IMR-90 (cell line): ENCODE measurements at regions not wholly inside any gene's neighbourhood (a gene's known extent, or its start where the extent isn't known, plus 50 kb on each side); places are given as distances from the start of the nearest gene placed in this dataset.

Experiments used
- ATAC-seq: fragments of 200-7000 bp; cut with Tn5 transposase; 2 replicates; pipeline ENCODE4 v1.9.1; 2020; ENCODE audit warnings: low read depth, mild to moderate bottlenecking, moderate library complexity
- BruUV-seq: library from RNA; stranded (reverse); fragments of 400-500 nt; replicated peaks from 2 replicates; lab custom pipeline; 2021; lab: Mats Ljungman, UMichigan
- CTCF ChIA-PET: fragments of 300-600 bp; formaldehyde crosslinking; extraction: SDS; loops from one replicate; lab custom pipeline; 2021; ENCODE audit warnings: antibody characterized with exemption; lab: Yijun Ruan, JAX
- POLR2A ChIA-PET: fragments of 300-600 bp; sonication (Branson Sonifier 250); formaldehyde crosslinking; loops from one replicate; lab custom pipeline; 2022; ENCODE audit warnings: antibody characterized with exemption; ENCODE audit not compliant: unreplicated experiment; lab: Charles Lee
- DNase-seq: peaks from one replicate; pipeline ENCODE4 v3.0.0; 2013
- H2AFZ ChIP-seq: replicated peaks from 2 replicates; pipeline ENCODE3; 2013; ENCODE audit warnings: low read length, mild to moderate bottlenecking; ENCODE audit not compliant: poor library complexity
- H2AK5ac ChIP-seq: 2 replicates; pipeline ENCODE4 v1.6.1; 2013; ENCODE audit warnings: low read depth, low read length, inconsistent platforms
- H2AK9ac ChIP-seq: replicated peaks from 2 replicates; pipeline ENCODE3; 2013; ENCODE audit warnings: mild to moderate bottlenecking, low read depth, low read length, moderate library complexity; ENCODE audit not compliant: poor library complexity
- H2BK120ac ChIP-seq: 2 replicates; pipeline ENCODE4 v1.6.1; 2013; ENCODE audit warnings: low read depth, low read length, inconsistent platforms
- H2BK15ac ChIP-seq: 3 replicates; pipeline ENCODE4 v1.6.1; 2013; ENCODE audit warnings: low read depth, low read length, inconsistent platforms
- H2BK20ac ChIP-seq: 2 replicates; pipeline ENCODE4 v1.6.1; 2013; ENCODE audit warnings: low read depth, mild to moderate bottlenecking, inconsistent platforms, low read length, moderate library complexity
- H2BK5ac ChIP-seq: 2 replicates; pipeline ENCODE4 v1.6.1; 2013; ENCODE audit warnings: mild to moderate bottlenecking, low read depth, low read length, inconsistent platforms; ENCODE audit not compliant: poor library complexity, severe bottlenecking
- H3K14ac ChIP-seq: replicated peaks from 2 replicates; pipeline ENCODE4 v1.6.1; 2013; ENCODE audit warnings: low read depth, low read length, inconsistent platforms
- H3K18ac ChIP-seq: 2 replicates; pipeline ENCODE4 v1.6.1; 2013; ENCODE audit warnings: low read depth, low read length, control low read depth
- H3K23ac ChIP-seq: 2 replicates; pipeline ENCODE4 v1.6.1; 2013; ENCODE audit warnings: low read depth, low read length, inconsistent platforms
- H3K27ac ChIP-seq: 2 replicates; pipeline ENCODE4 v1.5.1; 2013; ENCODE audit warnings: mild to moderate bottlenecking, control low read depth, low read length; ENCODE audit not compliant: insufficient read depth
- H3K27me3 ChIP-seq: 2 replicates; pipeline ENCODE4 v1.6.1; 2013; ENCODE audit warnings: low read length; ENCODE audit not compliant: control insufficient read depth, insufficient read depth
- H3K36me3 ChIP-seq: 2 replicates; pipeline ENCODE4 v1.6.1; 2013; ENCODE audit warnings: low read length, mixed read lengths; ENCODE audit not compliant: control insufficient read depth, insufficient read depth
- H3K4ac ChIP-seq: 2 replicates; pipeline ENCODE4 v1.6.1; 2013; ENCODE audit warnings: low read depth, low read length, inconsistent platforms
- H3K4me1 ChIP-seq: 2 replicates; pipeline ENCODE4 v1.6.1; 2013; ENCODE audit warnings: low read length, mixed read lengths; ENCODE audit not compliant: control insufficient read depth, insufficient read depth
- H3K4me2 ChIP-seq: 2 replicates; pipeline ENCODE4 v1.6.1; 2013; ENCODE audit warnings: low read depth, mild to moderate bottlenecking, control low read depth, low read length, moderate library complexity
- H3K4me3 ChIP-seq: 2 replicates; pipeline ENCODE4 v1.5.1; 2013; ENCODE audit warnings: low read depth, mild to moderate bottlenecking, control low read depth, low read length, moderate library complexity; ENCODE audit not compliant: insufficient read depth
- H3K56ac ChIP-seq: 2 replicates; pipeline ENCODE4 v1.6.1; 2013; ENCODE audit warnings: low read length, inconsistent platforms; ENCODE audit not compliant: insufficient read depth; ENCODE audit errors: extremely low read depth
- H3K79me1 ChIP-seq, 2 experiments: 2 replicates each; pipeline ENCODE4 v1.6.1; 2013; ENCODE audit warnings: low read length in 2 of 2, inconsistent platforms in 1 of 2, low read depth in 1 of 2
- H3K9ac ChIP-seq: 2 replicates; pipeline ENCODE4 v1.6.1; 2013; ENCODE audit warnings: low read depth, low read length, control low read depth
- H3K9me1 ChIP-seq: 2 replicates; pipeline ENCODE4 v1.6.1; 2013; ENCODE audit warnings: low read length, inconsistent platforms; ENCODE audit not compliant: insufficient read depth
- H3K9me3 ChIP-seq: 2 replicates; pipeline ENCODE4 v1.6.1; 2013; ENCODE audit warnings: low read length; ENCODE audit not compliant: control insufficient read depth, insufficient read depth
- H4K20me1 ChIP-seq: 2 replicates; pipeline ENCODE4 v1.6.1; 2013; ENCODE audit warnings: low read length, inconsistent platforms; ENCODE audit not compliant: insufficient read depth
- H4K5ac ChIP-seq: 2 replicates; pipeline ENCODE4 v1.6.1; 2013; ENCODE audit warnings: mild to moderate bottlenecking, low read depth, low read length, control low read depth
- H4K8ac ChIP-seq, 2 experiments: 2 replicates each; pipeline ENCODE4 v1.6.1; 2013; ENCODE audit warnings: low read depth in 2 of 2, low read length in 2 of 2, control low read depth in 1 of 2, inconsistent platforms in 1 of 2
- H4K91ac ChIP-seq: 2 replicates; pipeline ENCODE4 v1.6.1; 2013; ENCODE audit warnings: low read depth, low read length, inconsistent platforms; ENCODE audit not compliant: insufficient read depth
- CEBPB ChIP-seq: IDR thresholded peaks from 2 replicates; pipeline ENCODE4 v1.6.1; 2012; ENCODE audit warnings: low read depth, low read length, improper control_type of control experiment
- FOS ChIP-seq: fragments of 150-350 bp; IDR thresholded peaks from 2 replicates; pipeline ENCODE4 v1.6.1; 2016; ENCODE audit warnings: low read depth, low read length
- WGBS, 2 experiments: methylation state at CpG; one replicate each; pipeline versions ENCODE4 v1.1.5 to v1.1.7; 2013; ENCODE audit warnings: missing lambda C conversion rate in 2 of 2; ENCODE audit not compliant: insufficient read length in 1 of 2; ENCODE audit errors: extremely low coverage in 2 of 2; 5-methylcytosine and 5-hydroxymethylcytosine counted together
- dilution Hi-C: fragments of 300-500 bp; cut with HindIII; formaldehyde crosslinking; loops from one replicate; pipeline ENCODE4 v1.14.3; 2018; ENCODE audit warnings: low sequenced_read_pairs; ENCODE audit not compliant: unreplicated experiment
- in situ Hi-C: fragments of 300-500 bp; cut with MboI; formaldehyde crosslinking; loops from 3 replicates; pipeline ENCODE4 v1.14.3; 2019; ENCODE audit warnings: low sequenced_read_pairs, inconsistent platforms, mixed read lengths
- intact Hi-C: fragments of 100-400 bp; cut with micrococcal nuclease; formaldehyde crosslinking; loops from 2 replicates; pipeline ENCODE4 v1.10.0; 2022

DNA sequence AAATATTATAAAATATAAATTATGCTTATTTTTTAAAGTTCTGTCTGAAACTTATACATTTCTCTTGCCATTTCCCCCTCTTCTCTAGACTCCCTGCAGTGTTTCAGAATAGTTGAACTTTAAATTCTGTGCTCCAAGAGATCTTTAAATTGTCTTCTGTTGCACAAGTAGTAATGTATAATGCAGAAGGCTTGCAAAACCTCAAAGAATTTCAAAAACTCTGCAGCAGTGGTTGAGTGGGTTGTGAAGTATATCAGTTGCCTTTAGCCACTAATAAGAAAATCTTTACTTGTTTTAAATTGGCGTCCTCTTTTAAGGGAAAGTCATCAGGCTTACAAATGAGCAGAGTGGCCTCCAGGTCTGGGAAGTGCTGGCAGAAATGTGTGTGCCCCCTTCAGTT, 1153.3 kb upstream of the PABPC4L start:
- no peak overlapping the region for H2BK15ac ChIP-seq
- H3K9me1 ChIP-seq, result no peaks in the 10 kb centered on the region
- H3K14ac ChIP-seq, result no peak overlapping the region
- no peaks in the 10 kb centered on the region for H3K36me3 ChIP-seq
- no peak overlapping the region for H2AK9ac ChIP-seq
- no peak overlapping the region for H3K27ac ChIP-seq
- H3K9me3 ChIP-seq, result no peaks in the 10 kb centered on the region
- H2AFZ ChIP-seq, result no peak overlapping the region
- intact Hi-C loops (no loop called here), dilution Hi-C loops (no loop called here), in situ Hi-C loops (no loop called here)
- H2BK120ac ChIP-seq, result no peak overlapping the region
- BruUV-seq, result no TSS peak
- TF ChIP-seq FOS, result no peak
- TF ChIP-seq CEBPB, result peak; percentile 33; the same call in 1 of the 2 replicates
- 0 out of 2 replicates have a peak overlapping the region, but pooled peaks have one; percentile 42 for H2BK20ac ChIP-seq
- no peak overlapping the region for H3K9ac ChIP-seq
- H4K91ac ChIP-seq, result no peak overlapping the region
- H4K5ac ChIP-seq, result no peak overlapping the region
- H3K4me3 ChIP-seq, result no peak overlapping the region
- DNase-seq, result peak; percentile 38
- no peak overlapping the region for H3K4me2 ChIP-seq
- no peak overlapping the region for H3K18ac ChIP-seq
- no peak overlapping the region for H3K56ac ChIP-seq
- CTCF ChIA-PET, result no interaction called here
- no peaks in the 10 kb centered on the region for H3K79me1 ChIP-seq
- H2BK5ac ChIP-seq, result no peak overlapping the region
- H3K23ac ChIP-seq, result no peak overlapping the region
- peak; percentile 77 for ATAC-seq
- H3K27me3 ChIP-seq, result no peaks in the 10 kb centered on the region
- POLR2A ChIA-PET, result no interaction called here
- H3K4me1 ChIP-seq, result no peaks in the 10 kb centered on the region
- no peak overlapping the region for H2AK5ac ChIP-seq
- H3K4ac ChIP-seq, result no peak overlapping the region
- H4K20me1 ChIP-seq, result no peaks in the 10 kb centered on the region
- no CpG with 5 or more reads among the region's 1 CpG for WGBS, 2 experiments
- no peak overlapping the region for H4K8ac ChIP-seq
